WTC11 (cell line): ENCODE measurements at regions not wholly inside any gene's neighbourhood (a gene's known extent, or its start where the extent isn't known, plus 50 kb on each side); places are given as distances from the start of the nearest gene placed in this dataset.

Experiments used
- ATAC-seq: fragments of 200-7000 bp; cut with Tn5 transposase; 2 replicates; pipeline ENCODE4 v1.10.0; 2021; ENCODE audit warnings: mild to moderate bottlenecking, moderate library complexity
- CTCF ChIA-PET: fragments of 300-600 bp; sonication (Branson Sonifier 250); formaldehyde crosslinking; loops from one replicate; lab custom pipeline; 2021; ENCODE audit warnings: antibody characterized with exemption; lab: Charles Lee
- POLR2A ChIA-PET: fragments of 350-600 bp; sonication (Branson Sonifier 250); formaldehyde crosslinking; loops from one replicate; lab custom pipeline; 2021; ENCODE audit warnings: antibody characterized with exemption; lab: Charles Lee
- DNase-seq: peaks from one replicate; pipeline ENCODE4 v3.0.0; 2021; ENCODE audit warnings: low spot score
- H3K27ac Mint-ChIP-seq: 2 replicates; pipeline ENCODE4 v1.8.0; 2021; ENCODE audit warnings: mixed read lengths
- H3K27me3 Mint-ChIP-seq: 2 replicates; pipeline ENCODE4 v1.8.0; 2021; ENCODE audit warnings: low read depth, mild to moderate bottlenecking, moderate library complexity, mixed read lengths
- H3K36me3 Mint-ChIP-seq: 2 replicates; pipeline ENCODE4 v1.8.0; 2021; ENCODE audit warnings: mixed read lengths
- H3K4me1 Mint-ChIP-seq: 2 replicates; pipeline ENCODE4 v1.8.0; 2022; ENCODE audit warnings: mixed read lengths
- H3K4me3 Mint-ChIP-seq: 2 replicates; pipeline ENCODE4 v1.8.0; 2021; ENCODE audit warnings: mild to moderate bottlenecking, moderate library complexity, mixed read lengths
- H3K9me3 Mint-ChIP-seq: 2 replicates; pipeline ENCODE4 v1.8.0; 2021; ENCODE audit warnings: mixed read lengths
- ATF1 ChIP-seq: sonication (generic); formaldehyde crosslinking; IDR thresholded peaks from 2 replicates; pipeline ENCODE4 v1.8.1; 2023; ENCODE audit warnings: mild to moderate bottlenecking, moderate library complexity, missing genetic modification reagents
- CBFB ChIP-seq: sonication (generic); formaldehyde crosslinking; IDR thresholded peaks from 2 replicates; pipeline ENCODE4 v1.8.1; 2022; ENCODE audit warnings: mild to moderate bottlenecking, low read depth, missing genetic modification reagents
- CREM ChIP-seq: sonication (generic); formaldehyde crosslinking; IDR thresholded peaks from 2 replicates; pipeline ENCODE4 v1.8.1; 2022; ENCODE audit warnings: mild to moderate bottlenecking, missing genetic modification reagents, moderate library complexity
- ELF4 ChIP-seq: sonication (generic); formaldehyde crosslinking; IDR thresholded peaks from 2 replicates; pipeline ENCODE4 v1.8.1; 2022; ENCODE audit warnings: low read depth, mild to moderate bottlenecking, moderate library complexity, missing genetic modification reagents
- EMX1 ChIP-seq: fragments of 250-450 bp; sonication (Bioruptor Pico); IDR thresholded peaks from 2 replicates; pipeline ENCODE4 v1.8.0; 2021; ENCODE audit warnings: mild to moderate bottlenecking
- FOXK1 ChIP-seq: sonication (generic); formaldehyde crosslinking; IDR thresholded peaks from 2 replicates; pipeline ENCODE4 v1.8.0; 2022; ENCODE audit warnings: mild to moderate bottlenecking, moderate library complexity, missing genetic modification reagents
- GABPB1 ChIP-seq: sonication (generic); formaldehyde crosslinking; IDR thresholded peaks from 2 replicates; pipeline ENCODE4 v1.8.1; 2023; ENCODE audit warnings: mild to moderate bottlenecking, missing genetic modification reagents
- HMGA2 ChIP-seq: fragments of 250-450 bp; sonication (Bioruptor Pico); IDR thresholded peaks from 2 replicates; pipeline ENCODE4 v1.4.0; 2021; ENCODE audit warnings: mild to moderate bottlenecking, moderate library complexity
- JUN ChIP-seq: sonication (generic); formaldehyde crosslinking; IDR thresholded peaks from 2 replicates; pipeline ENCODE4 v1.8.0; 2023; ENCODE audit warnings: mild to moderate bottlenecking, missing genetic modification reagents
- KAT7 ChIP-seq: sonication (generic); formaldehyde crosslinking; IDR thresholded peaks from 2 replicates; pipeline ENCODE4 v1.8.1; 2023; ENCODE audit warnings: missing genetic modification reagents, mild to moderate bottlenecking, borderline replicate concordance
- MXD4 ChIP-seq: fragments of 250-450 bp; sonication (Bioruptor Pico); IDR thresholded peaks from 2 replicates; pipeline ENCODE4 v1.8.0; 2021; ENCODE audit warnings: mild to moderate bottlenecking, moderate library complexity, borderline replicate concordance
- MYBL2 ChIP-seq: sonication (generic); formaldehyde crosslinking; IDR thresholded peaks from 2 replicates; pipeline ENCODE4 v1.8.1; 2023; ENCODE audit warnings: mild to moderate bottlenecking, moderate library complexity, missing genetic modification reagents
- SOX15 ChIP-seq: fragments of 250-450 bp; sonication (Bioruptor Pico); IDR thresholded peaks from 2 replicates; pipeline ENCODE4 v1.9.0; 2021; ENCODE audit warnings: mild to moderate bottlenecking
- SP1 ChIP-seq: sonication (generic); formaldehyde crosslinking; conservative IDR thresholded peaks from 2 replicates; pipeline ENCODE4 v1.8.1; 2022; ENCODE audit warnings: missing genetic modification reagents
- ZBTB21 ChIP-seq: sonication (generic); formaldehyde crosslinking; IDR thresholded peaks from 2 replicates; pipeline ENCODE4 v1.8.1; 2023; ENCODE audit warnings: mild to moderate bottlenecking, missing genetic modification reagents, borderline replicate concordance
- ZNF121 ChIP-seq: sonication (generic); formaldehyde crosslinking; IDR thresholded peaks from 2 replicates; pipeline ENCODE4 v1.8.0; 2023; ENCODE audit warnings: missing genetic modification reagents
- ZNF232 ChIP-seq: sonication (generic); formaldehyde crosslinking; IDR thresholded peaks from 2 replicates; pipeline ENCODE4 v1.8.0; 2022; ENCODE audit warnings: mild to moderate bottlenecking, missing genetic modification reagents
- ZNF396 ChIP-seq: fragments of 250-450 bp; sonication (Bioruptor Pico); IDR thresholded peaks from 2 replicates; pipeline ENCODE4 v1.8.0; 2021; ENCODE audit warnings: mild to moderate bottlenecking, moderate library complexity, borderline replicate concordance
- TF ChIP-seq, protein P1 (sequence below): sonication (generic); formaldehyde crosslinking; IDR thresholded peaks from 2 replicates; pipeline ENCODE4 v1.8.1; 2023; ENCODE audit warnings: mild to moderate bottlenecking, missing genetic modification reagents, moderate library complexity
- TF ChIP-seq, protein P2 (sequence below): sonication (generic); formaldehyde crosslinking; IDR thresholded peaks from 2 replicates; pipeline ENCODE4 v1.8.1; 2022; ENCODE audit warnings: mild to moderate bottlenecking, missing genetic modification reagents, moderate library complexity, borderline replicate concordance
- TF ChIP-seq, protein P3 (sequence below): fragments of 250-450 bp; sonication (Bioruptor Pico); IDR thresholded peaks from 2 replicates; pipeline ENCODE4 v1.9.0; 2021; ENCODE audit warnings: moderate library complexity, mild to moderate bottlenecking, inconsistent platforms, borderline replicate concordance
- TF ChIP-seq, protein P4 (sequence below): fragments of 200-600 bp; IDR thresholded peaks from 2 replicates; pipeline ENCODE4 v1.8.0; 2022; ENCODE audit warnings: antibody characterized with exemption
- TF ChIP-seq, protein P5 (sequence below): sonication (generic); formaldehyde crosslinking; IDR thresholded peaks from 2 replicates; pipeline ENCODE4 v1.8.0; 2023; ENCODE audit warnings: missing genetic modification reagents, mild to moderate bottlenecking, borderline replicate concordance
- TF ChIP-seq, protein P6 (sequence below): fragments of 250-450 bp; sonication (Bioruptor Pico); IDR thresholded peaks from 2 replicates; pipeline ENCODE4 v1.9.0; 2021; ENCODE audit warnings: mild to moderate bottlenecking
- TF ChIP-seq, protein P7 (sequence below): sonication (generic); formaldehyde crosslinking; IDR thresholded peaks from 2 replicates; pipeline ENCODE4 v1.8.0; 2023; ENCODE audit warnings: missing genetic modification reagents

DNA sequence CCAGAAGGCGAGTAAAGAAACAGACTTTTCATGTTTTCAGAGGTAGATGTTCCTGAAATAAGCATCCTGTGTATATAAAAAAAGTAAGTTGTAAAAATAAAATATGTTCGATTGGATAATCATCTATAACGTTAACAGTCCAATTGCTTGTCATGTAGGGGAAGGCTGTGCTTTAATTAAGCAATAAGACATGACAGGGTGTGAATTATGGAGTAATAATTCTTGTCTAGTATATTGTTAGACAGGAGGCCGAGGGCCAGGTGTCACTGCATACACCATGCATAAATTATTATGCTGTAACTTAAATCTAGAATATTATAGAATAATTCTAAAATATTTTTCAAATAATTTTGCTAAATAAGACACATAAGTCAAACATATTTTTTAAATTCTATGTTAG is 494.6 kb upstream of the TENM3 start (continued):
- TF ChIP-seq MXD4, result no peak
- TF ChIP-seq ZBTB21 (CRISPR knock-in tag), result no peak
- TF ChIP-seq, protein P1, sequence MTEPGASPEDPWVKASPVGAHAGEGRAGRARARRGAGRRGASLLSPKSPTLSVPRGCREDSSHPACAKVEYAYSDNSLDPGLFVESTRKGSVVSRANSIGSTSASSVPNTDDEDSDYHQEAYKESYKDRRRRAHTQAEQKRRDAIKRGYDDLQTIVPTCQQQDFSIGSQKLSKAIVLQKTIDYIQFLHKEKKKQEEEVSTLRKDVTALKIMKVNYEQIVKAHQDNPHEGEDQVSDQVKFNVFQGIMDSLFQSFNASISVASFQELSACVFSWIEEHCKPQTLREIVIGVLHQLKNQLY (CRISPR knock-in tag), result no peak
- no peak for TF ChIP-seq CBFB (CRISPR knock-in tag)
- TF ChIP-seq, protein P2, sequence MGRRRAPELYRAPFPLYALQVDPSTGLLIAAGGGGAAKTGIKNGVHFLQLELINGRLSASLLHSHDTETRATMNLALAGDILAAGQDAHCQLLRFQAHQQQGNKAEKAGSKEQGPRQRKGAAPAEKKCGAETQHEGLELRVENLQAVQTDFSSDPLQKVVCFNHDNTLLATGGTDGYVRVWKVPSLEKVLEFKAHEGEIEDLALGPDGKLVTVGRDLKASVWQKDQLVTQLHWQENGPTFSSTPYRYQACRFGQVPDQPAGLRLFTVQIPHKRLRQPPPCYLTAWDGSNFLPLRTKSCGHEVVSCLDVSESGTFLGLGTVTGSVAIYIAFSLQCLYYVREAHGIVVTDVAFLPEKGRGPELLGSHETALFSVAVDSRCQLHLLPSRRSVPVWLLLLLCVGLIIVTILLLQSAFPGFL (CRISPR knock-in tag), result no peak
- TF ChIP-seq ATF1 (CRISPR knock-in tag), result no peak
- no peak for TF ChIP-seq MYBL2 (CRISPR knock-in tag)
- no peak for TF ChIP-seq SOX15 (CRISPR knock-in tag)
- TF ChIP-seq, protein P3, sequence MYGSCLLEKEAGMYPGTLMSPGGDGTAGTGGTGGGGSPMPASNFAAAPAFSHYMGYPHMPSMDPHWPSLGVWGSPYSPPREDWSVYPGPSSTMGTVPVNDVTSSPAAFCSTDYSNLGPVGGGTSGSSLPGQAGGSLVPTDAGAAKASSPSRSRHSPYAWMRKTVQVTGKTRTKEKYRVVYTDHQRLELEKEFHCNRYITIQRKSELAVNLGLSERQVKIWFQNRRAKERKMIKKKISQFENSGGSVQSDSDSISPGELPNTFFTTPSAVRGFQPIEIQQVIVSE (CRISPR knock-in tag), result no peak
- TF ChIP-seq, protein P4, sequence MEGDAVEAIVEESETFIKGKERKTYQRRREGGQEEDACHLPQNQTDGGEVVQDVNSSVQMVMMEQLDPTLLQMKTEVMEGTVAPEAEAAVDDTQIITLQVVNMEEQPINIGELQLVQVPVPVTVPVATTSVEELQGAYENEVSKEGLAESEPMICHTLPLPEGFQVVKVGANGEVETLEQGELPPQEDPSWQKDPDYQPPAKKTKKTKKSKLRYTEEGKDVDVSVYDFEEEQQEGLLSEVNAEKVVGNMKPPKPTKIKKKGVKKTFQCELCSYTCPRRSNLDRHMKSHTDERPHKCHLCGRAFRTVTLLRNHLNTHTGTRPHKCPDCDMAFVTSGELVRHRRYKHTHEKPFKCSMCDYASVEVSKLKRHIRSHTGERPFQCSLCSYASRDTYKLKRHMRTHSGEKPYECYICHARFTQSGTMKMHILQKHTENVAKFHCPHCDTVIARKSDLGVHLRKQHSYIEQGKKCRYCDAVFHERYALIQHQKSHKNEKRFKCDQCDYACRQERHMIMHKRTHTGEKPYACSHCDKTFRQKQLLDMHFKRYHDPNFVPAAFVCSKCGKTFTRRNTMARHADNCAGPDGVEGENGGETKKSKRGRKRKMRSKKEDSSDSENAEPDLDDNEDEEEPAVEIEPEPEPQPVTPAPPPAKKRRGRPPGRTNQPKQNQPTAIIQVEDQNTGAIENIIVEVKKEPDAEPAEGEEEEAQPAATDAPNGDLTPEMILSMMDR, result no peak

DNA sequence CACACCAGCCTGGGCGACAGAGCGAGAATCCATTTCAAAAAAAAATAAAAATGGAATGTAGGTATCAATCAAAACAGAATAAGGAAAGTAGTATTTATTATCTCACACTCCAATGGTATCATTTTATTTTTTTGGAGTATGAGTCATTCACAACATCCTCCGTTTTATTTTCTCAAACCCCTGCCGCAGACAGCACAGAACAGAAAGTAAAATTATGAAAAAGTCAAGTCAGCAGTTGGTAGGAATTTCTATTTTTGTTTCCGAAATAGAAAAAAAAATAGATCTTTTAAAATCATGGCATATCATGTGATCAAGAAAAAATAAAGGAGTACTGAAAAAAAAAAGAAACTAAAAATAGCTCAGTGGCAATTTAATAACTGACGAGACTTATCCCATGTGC is 490.7 kb upstream of the TENM3 start:
- DNase-seq (no peak), ATAC-seq (no peak)
- Mint-ChIP-seq H3K4me3 (no peak overlapping the region), H3K4me1 (peaks cover 28% of the 10 kb centered on the region), H3K27me3 (no peaks in the 10 kb centered on the region), H3K9me3 (no peaks in the 10 kb centered on the region), H3K36me3 (no peaks in the 10 kb centered on the region), H3K27ac (no peak overlapping the region)
- CTCF ChIA-PET, result no interaction called here
- POLR2A ChIA-PET, result no interaction called here
- TF ChIP-seq ZNF232 (CRISPR knock-in tag), result no peak
- TF ChIP-seq, protein P5, sequence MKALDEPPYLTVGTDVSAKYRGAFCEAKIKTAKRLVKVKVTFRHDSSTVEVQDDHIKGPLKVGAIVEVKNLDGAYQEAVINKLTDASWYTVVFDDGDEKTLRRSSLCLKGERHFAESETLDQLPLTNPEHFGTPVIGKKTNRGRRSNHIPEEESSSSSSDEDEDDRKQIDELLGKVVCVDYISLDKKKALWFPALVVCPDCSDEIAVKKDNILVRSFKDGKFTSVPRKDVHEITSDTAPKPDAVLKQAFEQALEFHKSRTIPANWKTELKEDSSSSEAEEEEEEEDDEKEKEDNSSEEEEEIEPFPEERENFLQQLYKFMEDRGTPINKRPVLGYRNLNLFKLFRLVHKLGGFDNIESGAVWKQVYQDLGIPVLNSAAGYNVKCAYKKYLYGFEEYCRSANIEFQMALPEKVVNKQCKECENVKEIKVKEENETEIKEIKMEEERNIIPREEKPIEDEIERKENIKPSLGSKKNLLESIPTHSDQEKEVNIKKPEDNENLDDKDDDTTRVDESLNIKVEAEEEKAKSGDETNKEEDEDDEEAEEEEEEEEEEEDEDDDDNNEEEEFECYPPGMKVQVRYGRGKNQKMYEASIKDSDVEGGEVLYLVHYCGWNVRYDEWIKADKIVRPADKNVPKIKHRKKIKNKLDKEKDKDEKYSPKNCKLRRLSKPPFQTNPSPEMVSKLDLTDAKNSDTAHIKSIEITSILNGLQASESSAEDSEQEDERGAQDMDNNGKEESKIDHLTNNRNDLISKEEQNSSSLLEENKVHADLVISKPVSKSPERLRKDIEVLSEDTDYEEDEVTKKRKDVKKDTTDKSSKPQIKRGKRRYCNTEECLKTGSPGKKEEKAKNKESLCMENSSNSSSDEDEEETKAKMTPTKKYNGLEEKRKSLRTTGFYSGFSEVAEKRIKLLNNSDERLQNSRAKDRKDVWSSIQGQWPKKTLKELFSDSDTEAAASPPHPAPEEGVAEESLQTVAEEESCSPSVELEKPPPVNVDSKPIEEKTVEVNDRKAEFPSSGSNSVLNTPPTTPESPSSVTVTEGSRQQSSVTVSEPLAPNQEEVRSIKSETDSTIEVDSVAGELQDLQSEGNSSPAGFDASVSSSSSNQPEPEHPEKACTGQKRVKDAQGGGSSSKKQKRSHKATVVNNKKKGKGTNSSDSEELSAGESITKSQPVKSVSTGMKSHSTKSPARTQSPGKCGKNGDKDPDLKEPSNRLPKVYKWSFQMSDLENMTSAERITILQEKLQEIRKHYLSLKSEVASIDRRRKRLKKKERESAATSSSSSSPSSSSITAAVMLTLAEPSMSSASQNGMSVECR, result no peak

DNA sequence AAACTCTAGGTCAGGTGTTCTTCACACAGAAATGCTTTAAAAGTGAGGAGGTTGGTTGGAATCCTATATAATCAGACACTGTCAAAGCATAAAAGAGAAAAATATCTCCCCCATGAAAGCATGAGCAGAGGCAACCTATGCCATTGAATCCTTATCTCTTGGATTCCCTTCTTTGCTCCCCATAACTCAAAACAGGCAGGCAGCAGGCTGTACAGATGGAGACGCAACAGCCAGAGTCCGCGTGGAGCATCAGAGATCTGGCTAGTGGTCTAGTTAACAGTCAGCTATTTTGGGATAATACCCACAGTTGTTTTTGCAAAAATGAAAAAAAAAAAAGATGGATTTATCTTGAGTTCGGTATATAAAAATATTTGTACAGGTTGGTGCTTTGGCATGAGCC is 490.0 kb upstream of the TENM3 start:
- TF ChIP-seq CREM (CRISPR knock-in tag) (no peak), GABPB1 (CRISPR knock-in tag) (no peak), KAT7 (CRISPR knock-in tag) (no peak), ZBTB21 (CRISPR knock-in tag) (no peak), ZNF121 (CRISPR knock-in tag) (no peak), EMX1 (no peak), ELF4 (no peak), SOX15 (CRISPR knock-in tag) (no peak), ZNF232 (CRISPR knock-in tag) (no peak), JUN (CRISPR knock-in tag) (no peak), FOXK1 (CRISPR knock-in tag) (no peak), HMGA2 (CRISPR knock-in tag) (no peak), SP1 (CRISPR knock-in tag) (no peak), ZNF396 (CRISPR knock-in tag) (no peak)
- TF ChIP-seq, protein P6, sequence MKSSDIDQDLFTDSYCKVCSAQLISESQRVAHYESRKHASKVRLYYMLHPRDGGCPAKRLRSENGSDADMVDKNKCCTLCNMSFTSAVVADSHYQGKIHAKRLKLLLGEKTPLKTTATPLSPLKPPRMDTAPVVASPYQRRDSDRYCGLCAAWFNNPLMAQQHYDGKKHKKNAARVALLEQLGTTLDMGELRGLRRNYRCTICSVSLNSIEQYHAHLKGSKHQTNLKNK, result no peak
- TF ChIP-seq, protein P7, sequence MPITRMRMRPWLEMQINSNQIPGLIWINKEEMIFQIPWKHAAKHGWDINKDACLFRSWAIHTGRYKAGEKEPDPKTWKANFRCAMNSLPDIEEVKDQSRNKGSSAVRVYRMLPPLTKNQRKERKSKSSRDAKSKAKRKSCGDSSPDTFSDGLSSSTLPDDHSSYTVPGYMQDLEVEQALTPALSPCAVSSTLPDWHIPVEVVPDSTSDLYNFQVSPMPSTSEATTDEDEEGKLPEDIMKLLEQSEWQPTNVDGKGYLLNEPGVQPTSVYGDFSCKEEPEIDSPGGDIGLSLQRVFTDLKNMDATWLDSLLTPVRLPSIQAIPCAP (CRISPR knock-in tag), result no peak
- ATAC-seq, result no peak
- Mint-ChIP-seq H3K27me3 (no peaks in the 10 kb centered on the region), H3K4me3 (no peak overlapping the region), H3K27ac (no peak overlapping the region), H3K9me3 (no peaks in the 10 kb centered on the region), H3K4me1 (peaks cover 35% of the 10 kb centered on the region), H3K36me3 (no peaks in the 10 kb centered on the region)
- DNase-seq, result no peak
- ChIA-PET POLR2A (no interaction called here), CTCF (no interaction called here)
